Islet precursor cell (in vitro differentiated cells): ENCODE measurements at regions not wholly inside any gene's neighbourhood (a gene's known extent, or its start where the extent isn't known, plus 50 kb on each side); places are given as distances from the start of the nearest gene placed in this dataset.
"Not testable (repeated sequence)": the region's sequence is repeated elsewhere in the genome, so short reads cannot be mapped to it uniquely, and the experiment has no call there.

Source experiments
- DNase-seq: peaks from one replicate; pipeline ENCODE4 v3.0.0-alpha.2; 2018

DNA sequence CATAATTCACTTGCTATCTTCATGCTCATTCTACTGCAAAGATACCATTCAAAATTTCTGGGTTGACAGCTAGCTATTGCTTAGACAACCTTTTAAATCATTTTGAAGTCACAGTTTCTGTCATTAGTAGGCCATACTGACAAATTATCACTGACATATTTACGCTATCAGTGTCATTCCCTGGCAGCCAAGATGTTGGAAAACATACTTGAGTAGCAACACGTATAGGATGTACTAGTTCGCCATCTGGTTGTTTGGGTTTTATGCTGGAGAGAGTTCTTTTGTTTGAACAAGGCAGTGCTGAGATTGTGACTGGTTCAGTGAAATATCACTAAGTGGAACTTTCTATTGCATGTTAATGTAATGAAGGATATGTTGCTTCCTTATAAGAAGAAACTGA, 621.9 kb downstream of the DTWD2 start:
- no peak for DNase-seq

DNA sequence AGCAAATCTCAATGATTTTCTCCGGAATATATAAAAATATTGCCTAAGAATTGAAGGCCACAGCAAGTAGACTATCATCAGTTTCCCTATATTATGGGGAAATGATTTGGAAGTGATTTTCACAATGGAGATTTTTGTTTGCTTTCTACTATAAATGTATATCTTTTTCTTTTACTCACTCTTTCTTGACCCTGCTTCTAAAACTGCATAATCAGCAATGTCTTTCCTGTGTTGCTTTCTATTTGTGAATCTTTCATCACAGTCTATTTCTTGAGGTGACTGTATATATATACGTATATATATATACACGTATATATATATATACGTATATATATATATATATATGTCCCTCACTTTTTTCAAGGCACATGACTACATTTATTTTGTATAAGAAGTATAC, 622.6 kb downstream of the DTWD2 start:
- no peak for DNase-seq

DNA sequence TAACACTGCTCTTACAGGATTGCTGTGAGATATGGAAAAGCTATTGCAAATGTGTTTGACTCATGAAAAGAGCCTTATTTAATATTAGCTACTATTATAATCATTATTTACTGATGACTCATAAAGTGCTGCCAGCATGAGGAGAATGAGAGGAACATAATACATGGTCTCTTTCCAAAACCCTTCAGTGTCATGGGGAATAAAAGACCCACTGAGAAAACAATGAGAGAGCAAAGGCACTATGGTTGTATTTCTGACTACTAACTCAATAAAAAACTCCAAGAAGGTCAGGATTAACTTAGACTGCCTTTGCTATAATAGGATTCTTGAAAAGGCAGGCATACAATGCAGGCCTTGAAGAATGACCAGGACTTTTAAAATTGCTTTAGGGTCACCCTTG, 633.5 kb downstream of the DTWD2 start:
- DNase-seq, result no peak

DNA sequence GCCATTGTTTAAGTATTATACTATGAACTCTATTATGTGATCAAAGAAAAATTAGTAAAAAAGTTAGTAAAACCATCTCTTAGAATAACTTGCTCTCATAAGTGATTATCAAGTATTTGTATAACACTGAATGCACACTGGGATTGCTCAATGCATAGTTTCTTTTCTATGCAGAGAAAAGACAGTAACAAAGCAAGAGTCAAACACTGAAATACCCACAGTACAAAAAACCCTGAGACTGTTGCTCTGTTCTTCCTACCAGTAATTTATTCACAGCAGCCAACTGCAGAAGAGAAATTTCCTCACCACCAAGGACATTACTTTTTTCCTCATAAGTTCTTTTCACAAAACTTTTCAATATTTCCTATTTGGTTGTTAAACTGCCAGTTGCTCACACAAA, 634.4 kb downstream of the DTWD2 start:
- no peak for DNase-seq

DNA sequence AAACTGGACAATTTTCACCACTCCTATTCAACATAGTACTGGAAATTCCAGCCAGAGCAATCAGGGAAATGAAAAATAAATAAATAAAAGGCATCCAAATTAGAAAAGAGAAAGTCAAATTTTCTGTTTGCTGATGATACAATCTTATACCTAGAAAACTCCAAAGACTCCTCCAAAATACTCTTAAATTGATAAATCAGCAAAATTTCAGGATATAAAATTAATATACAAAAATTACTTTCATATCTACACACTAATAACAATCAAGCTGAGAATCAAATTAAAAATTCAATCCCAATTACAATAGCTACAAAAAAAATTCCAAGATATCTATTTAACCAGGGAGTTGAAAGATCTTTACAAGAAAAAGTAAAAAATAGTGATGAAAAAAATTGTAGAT, 651.9 kb downstream of the DTWD2 start:
- no peak for DNase-seq

DNA sequence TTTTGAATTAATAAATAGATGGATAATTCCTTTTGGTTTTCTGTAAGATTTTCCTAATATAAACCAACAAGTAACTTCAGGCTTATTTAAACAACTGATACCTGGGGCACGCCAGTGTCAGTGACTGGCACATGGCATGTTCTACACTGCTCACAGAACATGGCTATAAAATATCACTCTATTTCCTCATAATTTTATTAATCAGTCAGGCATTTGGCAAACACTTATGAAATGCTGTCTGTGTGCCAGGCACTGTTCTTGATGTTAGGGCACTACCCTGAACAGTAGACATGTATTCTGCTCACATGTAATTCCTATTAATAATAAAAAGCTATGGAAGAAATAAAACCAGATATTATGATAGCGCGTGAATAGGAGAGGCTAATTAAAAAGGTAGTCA, 661.0 kb downstream of the DTWD2 start:
- no peak for DNase-seq

DNA sequence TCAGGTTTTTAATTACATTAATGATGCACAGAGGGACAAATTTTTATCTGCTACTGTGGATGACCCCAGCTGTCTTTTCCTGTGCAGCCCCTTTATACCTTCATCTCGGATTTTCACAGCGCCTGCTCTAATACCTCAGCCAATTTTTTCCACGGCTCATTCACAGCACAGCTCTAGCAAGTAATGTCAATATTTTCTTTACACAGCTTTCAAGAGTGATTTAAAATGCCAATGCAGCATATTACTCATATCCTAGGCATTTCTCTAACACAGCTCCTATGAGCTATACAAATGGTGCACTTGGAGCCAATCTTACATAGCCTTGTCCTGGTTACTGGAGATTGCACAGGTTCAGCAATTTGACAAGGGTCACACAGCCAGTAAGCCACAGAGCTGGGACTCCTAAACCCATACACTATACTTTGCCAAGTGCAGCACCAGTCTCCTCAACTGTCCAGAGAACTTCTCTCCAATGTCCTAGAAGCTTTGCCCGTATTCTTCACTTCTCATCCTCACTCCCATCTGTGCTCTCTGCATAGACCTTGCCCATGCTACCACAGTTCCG, 661.8 kb downstream of the DTWD2 start:
- DNase-seq, result no peak

DNA sequence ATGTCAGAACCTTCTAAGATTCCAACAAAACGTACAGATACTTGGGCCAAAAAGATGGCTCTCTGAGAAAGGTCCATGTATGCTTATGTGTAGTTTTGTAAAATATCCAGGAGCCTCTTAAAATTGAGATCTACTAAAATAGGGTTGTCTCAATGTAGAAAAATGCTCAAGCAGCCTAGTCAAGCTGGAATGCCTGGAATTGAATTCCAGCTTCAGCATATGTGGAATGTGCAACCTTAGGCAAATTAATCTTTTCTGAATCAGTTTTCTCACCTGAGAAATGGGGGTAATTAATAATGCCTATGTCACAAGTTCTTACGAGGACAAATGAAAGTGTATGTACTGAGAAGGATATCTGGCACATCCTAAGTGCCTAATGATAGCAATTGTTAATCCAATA, 662.4 kb downstream of the DTWD2 start:
- DNase-seq, result no peak

DNA sequence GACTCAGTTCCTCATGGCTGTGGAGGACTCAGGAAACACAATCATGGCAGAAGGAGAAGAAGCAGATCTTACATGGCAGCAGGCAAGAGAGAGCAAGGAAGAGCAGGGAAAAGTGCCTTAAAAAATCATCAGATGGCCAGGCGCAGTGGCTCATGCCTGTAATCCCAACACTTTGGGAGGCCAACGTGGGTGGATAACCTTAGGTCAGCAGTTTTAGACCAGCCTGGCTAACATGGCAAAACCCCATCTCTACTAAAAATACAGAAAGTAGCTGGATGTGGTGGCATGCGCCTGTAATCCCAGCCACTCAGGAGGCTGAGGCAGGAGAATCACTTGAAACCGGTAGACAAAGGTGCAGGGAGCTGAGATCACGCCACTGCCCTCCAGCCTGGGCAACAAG, 664.6 kb downstream of the DTWD2 start:
- DNase-seq, result not testable (repeated sequence)

DNA sequence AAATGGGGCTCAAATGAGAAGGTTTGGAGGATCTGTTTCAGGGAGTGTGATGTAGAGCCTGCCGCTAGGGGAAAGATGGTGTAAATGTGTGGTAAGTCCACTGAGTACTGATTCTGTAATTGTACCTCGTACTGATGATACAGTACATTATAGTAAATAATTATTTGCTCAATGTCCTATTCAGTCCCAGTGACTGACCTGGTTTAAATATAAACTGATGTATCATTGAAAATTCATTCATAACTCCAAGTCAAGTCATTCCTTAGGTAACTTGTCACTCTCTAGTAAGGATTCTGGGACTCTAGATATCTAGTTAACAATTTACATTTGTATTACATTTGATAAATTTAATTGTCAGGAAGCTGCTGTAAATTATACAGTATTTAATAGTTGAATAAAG, 667.3 kb downstream of the DTWD2 start:
- DNase-seq, result no peak

DNA sequence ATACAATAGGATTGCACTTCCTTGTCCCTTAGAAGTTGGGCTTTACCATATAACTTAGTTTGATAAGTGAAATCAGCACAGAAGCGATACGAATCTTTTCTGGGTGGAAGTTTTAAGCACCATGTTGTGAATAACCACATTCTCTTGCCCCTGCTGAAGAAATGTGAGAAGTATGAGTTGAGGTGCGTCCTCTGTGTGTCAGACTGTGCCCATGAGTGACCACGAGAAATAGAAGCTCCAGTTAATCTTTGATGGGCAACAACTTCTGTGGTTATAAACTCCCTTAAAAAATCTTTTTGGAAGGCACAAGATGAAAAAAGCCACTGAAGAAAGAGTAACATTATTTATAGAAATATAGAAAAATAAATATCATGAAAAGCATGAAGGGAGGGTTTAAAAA, 668.2 kb downstream of the DTWD2 start:
- DNase-seq, result no peak

DNA sequence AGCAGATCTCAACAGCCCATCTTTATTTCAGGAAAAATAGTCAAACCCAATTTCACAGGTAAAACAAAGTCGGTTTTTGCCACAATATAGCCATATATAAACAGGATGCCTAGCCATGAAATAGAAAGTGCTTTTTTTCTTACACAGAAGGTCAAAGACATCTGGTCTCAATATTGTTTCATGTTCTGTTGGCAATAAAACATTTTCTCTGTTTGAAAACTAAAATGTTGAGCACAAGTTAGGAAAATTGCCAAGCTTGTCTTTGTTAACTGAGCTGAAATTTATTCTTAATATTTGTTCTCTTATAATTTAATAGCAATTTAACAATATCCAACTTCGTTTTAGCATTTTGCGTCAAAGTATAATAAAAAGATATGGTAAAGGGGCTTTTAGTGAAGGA, 673.4 kb downstream of the DTWD2 start:
- no peak for DNase-seq

DNA sequence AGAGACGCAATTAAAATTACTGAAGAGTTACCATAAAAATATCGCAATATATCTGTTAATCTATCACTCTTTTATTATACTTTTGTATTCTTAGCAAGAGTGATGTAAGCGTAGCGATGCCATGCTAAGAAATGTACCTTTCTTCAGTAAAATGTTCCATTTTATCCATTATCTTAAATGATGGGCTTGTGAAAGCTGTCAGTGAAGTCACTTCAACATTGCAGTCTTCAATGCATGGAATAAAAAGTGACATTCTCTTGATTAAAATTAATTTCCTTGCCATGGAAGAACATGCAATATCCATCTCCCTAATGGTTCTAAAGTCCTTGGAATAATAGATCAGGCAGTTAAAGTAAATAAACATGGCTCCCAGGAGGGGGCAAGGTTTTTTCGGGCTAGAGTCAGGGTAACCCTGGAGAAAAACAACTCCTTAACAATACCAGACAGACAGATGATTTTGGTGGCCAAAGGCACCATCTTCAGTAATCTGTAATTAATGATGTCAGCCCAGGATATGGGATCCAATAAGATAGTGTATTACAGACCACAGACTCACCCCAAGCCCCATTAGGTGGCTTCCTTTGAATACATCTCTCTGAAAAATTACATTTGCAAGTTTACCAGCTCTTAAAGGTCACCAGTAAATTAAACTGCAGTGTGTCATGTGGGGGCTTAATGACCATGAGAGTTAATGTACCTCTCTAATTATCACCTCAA, 677.1 kb downstream of the DTWD2 start:
- no peak for DNase-seq

DNA sequence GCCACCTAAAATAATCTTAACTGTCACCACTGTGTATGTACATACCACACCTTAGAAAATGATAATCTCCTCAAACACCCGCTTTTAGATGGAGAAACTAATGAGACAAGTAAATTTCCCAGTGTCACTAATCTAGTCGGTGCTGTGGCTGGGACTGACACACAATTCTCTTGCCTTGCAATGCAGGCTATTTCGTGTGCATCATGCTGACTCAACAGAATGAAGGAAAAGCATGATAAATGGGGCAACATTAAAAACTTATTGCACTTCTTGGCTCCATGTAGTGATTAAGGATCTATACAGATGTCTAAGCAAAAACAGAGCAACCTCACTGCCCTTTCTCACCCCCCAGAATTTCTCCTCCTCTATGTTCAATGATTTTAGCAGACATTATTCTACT, 677.9 kb downstream of the DTWD2 start:
- no peak for DNase-seq

DNA sequence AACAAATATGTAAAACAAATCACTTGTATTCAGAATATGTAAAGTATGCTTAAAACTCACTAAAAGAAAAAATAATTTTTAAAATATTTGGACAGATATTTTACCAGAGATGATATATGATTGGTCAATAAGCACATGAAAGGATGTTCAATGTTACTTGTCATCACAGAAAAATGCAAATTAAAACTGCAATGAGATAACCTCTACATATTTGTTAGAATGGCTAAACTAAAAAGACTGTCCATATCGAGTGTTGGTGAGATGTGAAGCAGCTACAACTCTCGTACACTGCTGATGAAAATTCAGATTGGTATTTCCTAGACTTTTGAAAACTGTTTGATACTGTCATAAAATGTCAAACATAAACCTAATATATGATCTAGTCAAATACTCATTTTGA, 685.1 kb downstream of the DTWD2 start:
- DNase-seq, result no peak

DNA sequence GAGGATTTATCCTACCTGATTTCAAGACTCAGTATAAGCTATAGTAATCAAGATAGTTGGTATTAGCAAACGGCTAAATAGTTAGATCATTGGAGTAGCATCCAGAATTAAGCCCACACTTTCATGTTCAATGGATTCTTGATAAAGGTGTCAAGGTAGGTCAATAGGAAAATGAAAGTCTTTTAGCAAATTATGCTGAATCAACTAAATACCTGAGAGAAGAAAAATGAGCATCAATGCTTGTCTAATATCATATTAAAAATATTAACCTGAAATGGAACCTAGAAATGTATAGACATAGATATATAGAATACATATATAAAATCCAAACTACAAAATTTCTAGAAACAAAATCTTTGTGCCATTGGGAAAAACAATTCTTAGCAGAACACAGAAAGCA, 685.6 kb downstream of the DTWD2 start:
- no peak for DNase-seq

DNA sequence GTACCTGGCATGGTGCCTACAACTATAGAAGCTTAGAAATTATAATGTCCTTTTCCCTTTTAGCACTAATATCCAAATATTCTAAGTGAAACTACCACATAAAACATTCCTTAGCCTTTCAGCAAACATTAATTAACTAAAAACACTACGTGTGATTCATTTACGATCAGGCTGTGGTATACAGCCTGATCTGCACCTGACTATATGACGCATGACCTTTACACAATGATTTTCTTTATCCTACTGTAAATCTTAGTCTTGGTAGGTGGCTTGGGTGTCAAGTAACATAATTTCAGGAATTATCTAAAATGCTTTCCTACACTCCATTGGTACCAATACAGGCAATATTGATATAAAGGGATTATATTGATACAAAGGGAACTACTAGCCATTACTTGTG, 686.7 kb downstream of the DTWD2 start:
- no peak for DNase-seq

DNA sequence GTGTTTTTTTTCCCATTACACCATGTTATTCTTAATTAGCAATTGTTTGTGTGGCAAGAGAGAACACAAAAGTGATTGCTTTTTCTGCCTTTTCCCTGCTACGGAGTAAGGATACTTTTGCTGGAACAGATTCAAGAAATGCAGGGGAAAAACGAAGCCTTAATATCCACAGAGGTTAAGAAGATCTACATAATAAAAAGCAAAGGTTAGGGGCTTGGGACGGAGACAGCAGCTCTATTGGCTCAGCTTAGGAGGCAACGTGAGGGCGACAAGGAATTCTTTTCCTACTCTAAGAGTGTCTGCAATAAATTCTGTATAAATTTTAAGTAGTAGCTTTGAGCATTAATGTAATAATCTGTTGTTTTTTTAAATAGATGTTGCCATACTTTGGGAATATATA, 693.3 kb downstream of the DTWD2 start:
- DNase-seq, result no peak

DNA sequence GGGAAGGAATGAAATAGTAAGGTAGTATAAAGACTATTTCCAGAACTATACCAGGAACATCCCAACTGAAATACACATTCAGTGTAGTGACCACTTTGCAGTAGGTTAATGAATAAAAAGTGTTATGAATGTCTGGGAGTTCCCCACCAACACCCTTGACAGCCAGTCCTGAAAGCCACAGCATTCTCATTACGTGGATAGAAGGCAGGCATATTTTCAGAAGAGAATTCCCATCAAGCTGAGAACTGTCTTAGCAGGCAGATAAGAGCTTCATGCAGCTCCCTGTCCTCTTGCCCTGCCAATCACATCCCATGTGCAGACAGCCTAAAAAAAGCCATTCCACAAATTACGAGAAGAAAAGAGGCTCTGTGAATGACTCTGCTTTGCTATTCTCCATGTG, 695.0 kb downstream of the DTWD2 start:
- DNase-seq, result no peak

DNA sequence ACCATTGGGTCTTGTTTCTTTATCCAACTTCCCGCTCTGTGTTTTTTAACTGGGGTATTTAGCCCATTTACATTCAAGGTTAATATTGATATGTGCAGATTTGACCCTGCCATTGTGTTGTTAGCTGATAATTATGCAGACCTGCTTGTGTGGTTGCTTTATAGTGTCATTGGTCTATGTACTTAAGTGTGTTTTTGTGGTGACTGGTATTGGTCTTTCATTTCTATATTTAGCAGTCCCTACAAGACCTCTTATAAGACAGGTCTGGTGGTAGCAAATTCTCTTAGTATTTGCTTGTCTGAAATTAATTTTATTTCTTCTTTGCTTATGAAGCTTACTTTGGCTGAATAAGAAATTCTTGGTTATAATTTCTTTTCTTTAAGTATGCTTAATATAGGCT, 698.1 kb downstream of the DTWD2 start:
- no peak for DNase-seq

DNA sequence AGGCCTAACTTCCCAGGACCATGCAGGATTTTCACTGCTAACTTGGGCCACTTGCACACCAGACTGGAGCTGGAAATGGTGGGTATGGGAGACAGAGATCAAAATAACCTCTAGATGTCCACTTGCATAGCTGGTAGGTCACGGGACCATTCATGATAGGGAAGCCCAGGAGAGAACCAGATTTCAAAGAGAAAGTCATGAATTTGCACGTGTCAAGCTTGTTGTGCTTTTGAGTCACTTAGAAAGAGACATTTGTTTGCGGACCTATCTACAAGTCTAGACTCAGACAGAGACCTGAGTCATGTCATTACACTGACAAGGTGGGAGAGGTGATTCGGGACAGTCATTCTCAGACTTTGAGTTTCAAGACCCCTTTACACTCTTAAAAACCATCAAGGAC, 704.1 kb downstream of the DTWD2 start:
- DNase-seq, result not testable (repeated sequence)

DNA sequence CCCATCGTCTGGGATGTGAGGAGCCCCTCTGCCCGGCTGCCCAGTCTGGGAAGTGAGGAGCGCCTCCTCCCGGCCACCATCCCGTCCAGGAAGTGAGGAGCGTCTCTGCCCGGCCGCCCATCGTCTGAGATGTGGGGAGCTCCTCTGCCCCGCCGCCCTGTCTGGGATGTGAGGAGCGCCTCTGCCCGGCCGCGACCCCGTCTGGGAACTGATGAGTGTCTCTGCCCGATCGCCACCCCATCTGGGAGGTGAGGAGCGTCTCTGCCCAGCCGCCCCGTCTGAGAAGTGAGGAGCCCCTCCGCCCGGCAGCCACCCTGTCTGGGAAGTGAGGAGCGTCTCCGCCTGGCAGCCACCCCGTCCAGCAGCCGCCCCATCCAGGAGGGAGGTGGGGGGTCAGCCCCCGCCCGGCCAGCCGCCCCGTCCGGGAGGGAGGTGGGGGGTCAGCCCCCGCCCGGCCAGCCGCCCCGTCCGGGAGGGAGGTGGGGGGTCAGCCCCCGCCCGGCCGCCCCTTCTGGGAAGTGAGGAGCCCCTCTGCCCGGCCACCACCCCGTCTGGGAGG, 705.8 kb downstream of the DTWD2 start:
- DNase-seq, result not testable (repeated sequence)

DNA sequence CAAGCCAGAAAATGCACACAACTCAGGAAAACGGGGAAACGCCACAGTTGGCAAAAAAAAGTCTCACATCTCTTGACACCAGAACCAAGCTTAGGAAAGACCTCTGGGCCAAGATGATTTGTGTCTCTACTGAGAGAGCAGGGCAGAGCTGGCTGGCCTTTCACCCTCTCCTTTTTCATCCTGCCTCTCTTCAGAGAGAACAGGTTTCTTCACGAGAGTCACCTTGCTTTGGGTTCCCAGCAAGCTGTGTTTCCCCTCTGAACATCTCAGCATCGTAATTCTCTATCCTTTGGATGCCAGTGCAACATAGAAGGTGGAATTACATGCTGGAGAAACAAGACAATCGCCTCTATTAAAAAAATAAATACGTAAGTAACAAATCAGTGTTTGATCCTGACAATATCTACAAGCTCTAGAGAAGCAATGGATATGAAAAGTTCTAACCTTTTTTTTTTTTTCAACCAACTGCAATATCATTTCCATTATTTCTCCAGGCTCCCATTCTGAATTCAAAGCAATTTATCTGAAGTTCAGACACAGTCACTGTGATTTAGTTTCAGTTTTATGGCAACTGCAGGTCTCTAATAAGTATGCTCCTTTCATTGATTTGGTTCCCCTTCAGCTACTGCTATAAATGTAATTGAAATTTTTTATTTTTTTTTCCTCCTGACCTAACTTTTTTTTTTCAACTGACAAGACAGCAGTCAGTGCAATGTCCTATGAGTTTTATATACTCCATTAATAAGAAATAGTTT, 708.6 kb downstream of the DTWD2 start:
- DNase-seq, result no peak

DNA sequence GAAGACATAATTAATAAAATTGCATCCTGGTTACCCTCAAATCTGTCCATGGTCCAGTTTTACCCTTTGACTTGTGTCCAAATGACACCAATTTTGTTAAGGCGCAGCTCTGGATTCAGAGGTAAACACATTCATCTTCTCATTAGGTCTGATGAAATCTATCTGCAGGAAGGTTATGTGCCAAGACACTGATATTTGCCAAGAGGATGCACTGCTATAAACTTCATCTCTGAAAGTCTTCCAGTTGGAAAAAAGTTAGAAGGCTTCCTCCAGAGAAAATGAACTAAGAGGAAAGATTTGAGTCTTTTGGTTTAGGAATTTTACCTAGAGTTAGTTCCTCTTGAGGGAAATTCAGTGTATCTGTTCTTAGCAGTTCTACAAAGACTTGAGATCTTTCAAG, 717.8 kb downstream of the DTWD2 start:
- no peak for DNase-seq
